Dermis microvascular lymphatic vessel endothelial cell (primary cell): ENCODE measurements at regions not wholly inside any gene's neighbourhood (a gene's known extent, or its start where the extent isn't known, plus 50 kb on each side); places are given as distances from the start of the nearest gene placed in this dataset.
A peak's percentile ranks its signal among the peaks of the same experiment; 100 is the strongest.
"Not testable (repeated sequence)": the region's sequence is repeated elsewhere in the genome, so short reads cannot be mapped to it uniquely, and the experiment has no call there.

Experiments
- DNase-seq, 2 donors: peaks; one replicate each; pipeline versions ENCODE4 v3.0.0 to v3.0.0-alpha.2; 2010; ENCODE audit warnings: low read depth in 2 of 2

GRCh38 chr13:65310663-65311328 is 1919.3 kb downstream of the PCDH9 start:
- no peak for DNase-seq

- no peak for DNase-seq
Measured at GRCh38 chr13:65309906-65310305, 1920.2 kb downstream of the PCDH9 start.

- DNase-seq: not testable (repeated sequence)
Measured at GRCh38 chr13:65308729-65309128, 1921.4 kb downstream of the PCDH9 start.

DNA sequence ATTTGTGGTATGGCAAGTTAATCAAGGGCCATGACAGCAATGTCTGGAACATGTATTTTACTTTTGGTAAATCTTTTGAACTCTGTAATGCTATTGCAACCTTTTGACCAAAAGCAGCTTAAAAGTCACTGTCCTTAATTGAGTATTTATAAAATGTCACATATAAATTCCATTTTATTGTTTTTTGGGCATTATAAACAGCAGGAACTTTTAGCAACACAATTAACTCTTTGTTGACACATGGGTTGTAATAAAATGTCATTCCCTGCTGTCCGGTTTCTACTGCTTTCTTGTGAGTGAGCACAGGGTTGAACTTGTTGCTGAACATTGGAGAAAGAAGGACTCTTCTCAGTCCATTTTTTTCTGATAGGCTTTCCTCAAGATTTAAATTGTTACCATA is 1923.1 kb downstream of the PCDH9 start:
- no peak for DNase-seq

DNA sequence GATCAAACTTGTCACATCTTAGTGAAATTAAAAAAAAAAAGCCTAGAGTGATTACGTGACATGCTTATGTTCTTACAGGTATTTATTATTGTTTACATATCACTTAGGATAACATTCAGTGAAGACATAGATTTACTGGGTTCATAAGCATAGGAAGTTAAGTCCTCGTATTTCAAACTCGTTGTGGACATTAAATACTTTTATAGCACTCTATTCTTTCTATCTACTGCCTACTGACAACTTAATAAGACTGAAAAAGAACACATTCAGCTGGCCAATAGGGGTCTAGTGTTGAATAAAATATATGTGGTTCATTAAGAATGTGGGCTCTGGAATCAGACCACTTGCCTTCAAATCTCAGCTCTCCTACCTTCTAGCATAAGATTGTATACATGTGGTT is 1927.4 kb downstream of the PCDH9 start:
- no peak for DNase-seq

GRCh38 chr13:65301506-65301905 is 1928.6 kb downstream of the PCDH9 start:
- no peak for DNase-seq

- DNase-seq: no peak
Measured at GRCh38 chr13:65300220-65300619, 1929.9 kb downstream of the PCDH9 start.

- no peak for DNase-seq
Measured at GRCh38 chr13:65293530-65294198, 1936.5 kb downstream of the PCDH9 start.

DNA sequence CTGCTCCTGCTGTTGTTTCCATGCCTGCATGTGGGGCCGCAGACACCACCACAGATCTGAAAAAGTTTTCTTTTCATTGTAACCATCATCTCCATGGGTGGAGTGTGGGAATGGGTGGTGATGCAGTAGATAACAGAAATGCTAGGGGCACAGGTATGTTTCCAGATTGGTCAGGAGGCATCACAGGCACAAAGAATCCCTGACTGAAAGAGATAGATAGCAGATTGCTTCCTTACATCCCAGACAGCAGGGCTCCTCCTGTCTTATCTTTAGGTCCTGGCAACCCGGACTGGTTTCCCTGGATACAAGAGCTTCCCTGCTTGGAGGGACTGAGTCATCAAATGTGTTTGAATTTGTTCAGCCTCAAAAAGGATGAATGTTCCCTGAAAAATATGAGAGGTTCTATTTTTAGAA is 1937.6 kb downstream of the PCDH9 start:
- peak in 1 of 2 donors; percentile 24 for DNase-seq

DNA sequence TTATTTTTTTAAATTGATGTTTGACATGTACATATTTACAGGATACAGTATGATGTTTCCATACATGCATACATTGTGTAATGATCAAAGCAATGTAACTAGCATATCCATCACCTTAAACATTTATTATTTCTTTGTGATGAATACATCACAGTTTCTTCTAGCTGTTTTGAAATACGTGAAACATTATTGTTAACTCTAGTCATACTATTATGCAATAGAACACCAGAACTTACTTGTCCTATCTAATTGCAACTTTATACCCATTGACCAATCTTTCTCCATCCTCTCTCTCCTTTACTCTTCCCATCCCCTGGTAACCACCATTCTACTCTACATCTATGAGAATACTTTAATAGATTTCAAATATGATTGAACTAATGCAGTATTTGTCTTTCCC is 1942.7 kb downstream of the PCDH9 start:
- DNase-seq: no peak

DNA sequence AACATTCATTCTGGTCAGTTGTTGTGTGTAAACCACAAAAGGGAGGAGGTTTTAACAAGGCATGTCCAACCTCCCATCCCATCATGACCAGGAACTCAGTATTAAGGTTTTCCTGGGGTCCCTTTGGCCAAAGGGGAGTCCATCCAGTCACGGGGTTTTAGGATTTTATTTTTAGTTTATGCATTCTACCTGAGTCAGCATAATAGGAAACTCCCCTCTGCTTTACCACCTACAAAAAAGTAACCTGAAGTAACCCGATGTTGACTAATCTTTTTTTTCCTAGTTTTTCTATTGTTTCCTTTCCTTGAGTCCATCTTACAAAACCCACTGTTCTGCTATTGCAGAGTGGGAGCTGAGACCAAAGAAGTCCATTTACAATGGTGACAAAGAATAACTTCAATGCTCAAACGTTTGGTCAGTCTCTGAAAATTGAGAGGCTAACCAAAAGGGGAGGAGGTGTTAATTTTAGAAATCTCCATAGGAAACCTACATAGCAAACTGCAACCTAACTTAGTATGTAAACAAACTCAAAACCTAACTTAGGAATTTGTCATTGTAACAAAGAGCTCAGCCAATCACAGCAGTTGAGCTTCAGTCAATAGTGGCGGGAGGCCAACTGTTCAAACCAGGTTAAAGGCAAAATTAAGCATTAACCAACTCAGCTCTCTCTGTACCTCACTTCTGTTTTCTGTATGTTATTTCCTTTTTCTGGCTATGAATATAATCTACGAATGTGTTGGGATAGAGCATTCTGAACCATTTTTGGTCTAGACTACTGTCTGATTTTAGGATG is 1954.1 kb downstream of the PCDH9 start:
- DNase-seq: no peak

DNA sequence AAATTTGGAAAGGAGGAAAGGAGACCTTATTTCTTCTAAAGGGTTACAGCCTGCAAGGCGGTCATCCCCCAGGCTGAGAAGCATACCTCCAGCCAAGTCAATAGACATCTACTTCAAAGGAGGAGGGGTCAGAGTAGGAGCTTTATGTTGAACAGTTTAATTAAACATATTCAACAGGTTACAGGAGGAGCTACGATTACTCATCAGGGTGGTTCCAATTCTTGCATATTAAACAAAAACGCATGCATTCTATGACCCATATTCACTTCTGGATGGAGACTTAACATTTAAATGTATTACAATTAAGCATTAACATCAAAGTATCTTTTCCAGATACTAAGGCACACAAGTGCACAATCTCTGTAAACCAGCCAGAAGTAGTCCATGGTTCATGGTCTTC is 1955.0 kb downstream of the PCDH9 start:
- no peak for DNase-seq

- not testable (repeated sequence) for DNase-seq
Measured at GRCh38 chr13:65273811-65274420, 1956.2 kb downstream of the PCDH9 start.

- no peak for DNase-seq
Measured at GRCh38 chr13:65268009-65268408, 1962.1 kb downstream of the PCDH9 start.

DNA sequence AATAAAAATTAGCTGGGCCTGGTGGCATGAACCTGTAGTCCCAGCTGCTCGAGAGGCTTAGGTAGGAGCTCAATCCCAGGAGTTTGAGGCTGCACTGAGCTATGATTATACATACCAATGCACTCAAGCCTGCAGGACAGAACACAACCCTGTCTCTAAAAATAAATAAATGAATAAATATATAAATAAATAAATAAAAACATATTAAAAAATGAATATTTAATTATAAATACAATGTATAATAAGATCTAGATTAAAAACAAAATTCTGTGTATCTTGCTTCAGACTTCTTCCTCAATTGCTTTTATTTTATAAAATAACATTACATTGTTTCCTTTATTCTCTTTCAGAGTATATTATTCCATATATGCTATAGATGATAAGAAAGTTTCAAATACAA is 1964.1 kb downstream of the PCDH9 start:
- no peak for DNase-seq

DNA sequence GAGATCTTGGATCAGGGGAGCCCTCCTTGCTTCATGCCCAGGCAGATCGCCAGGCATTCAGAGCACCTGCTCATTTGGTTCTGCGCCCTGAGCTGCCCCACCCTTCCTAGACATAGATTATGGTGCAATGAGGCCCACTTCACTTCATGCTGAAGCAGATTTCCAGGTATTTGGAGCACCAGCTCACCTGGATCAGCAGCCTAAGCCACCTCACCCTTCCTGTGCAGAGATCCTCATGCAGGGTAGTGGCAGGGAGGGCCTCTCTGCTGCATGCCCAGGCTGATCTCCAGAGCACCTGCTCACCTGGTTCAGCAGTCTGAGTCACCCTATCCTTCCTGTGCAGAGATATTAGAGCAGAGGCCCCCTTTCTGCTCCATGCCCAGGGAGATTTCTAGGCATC is 1966.1 kb downstream of the PCDH9 start:
- no peak for DNase-seq

DNA sequence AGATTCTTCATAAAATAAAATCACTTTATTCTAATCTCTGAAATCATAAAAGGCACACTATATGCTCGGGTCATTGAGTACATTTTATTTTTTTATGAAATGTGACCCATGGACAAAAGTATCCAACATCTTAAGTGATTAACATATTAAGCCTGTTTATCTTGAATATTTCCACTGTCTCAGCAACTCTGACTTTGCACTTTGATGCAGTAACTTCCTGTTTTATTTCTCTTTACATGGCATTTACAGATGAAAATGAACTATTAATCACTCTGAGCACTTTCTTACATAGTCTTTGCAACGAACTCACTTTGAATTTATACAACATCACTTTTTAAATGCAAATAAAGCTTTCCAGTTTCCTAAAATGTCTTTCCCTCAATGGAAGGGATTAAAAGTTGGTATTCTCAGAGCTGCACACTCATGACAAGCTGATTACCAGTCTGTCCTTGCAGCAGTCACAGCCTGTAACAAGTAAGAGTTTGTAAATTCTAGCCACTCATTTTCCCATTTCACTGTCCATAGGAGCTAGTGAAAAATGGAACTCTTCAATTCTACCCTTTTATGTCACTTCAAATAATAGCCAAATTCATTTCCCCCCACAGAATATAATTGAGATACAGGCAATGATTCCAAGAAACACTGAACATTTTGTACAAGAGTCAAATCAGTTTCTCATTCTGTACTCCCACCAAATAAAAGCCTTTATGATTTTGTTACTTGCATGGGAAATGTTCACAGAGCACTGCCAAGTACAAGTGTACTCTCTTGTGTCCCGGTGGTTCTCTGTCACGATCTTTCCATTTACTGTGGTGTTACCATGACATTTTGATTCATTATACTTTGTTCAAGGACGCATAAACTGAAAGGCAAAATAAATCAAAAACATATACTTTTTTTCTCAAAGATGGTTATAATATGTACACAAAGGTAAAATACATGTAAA is 1968.9 kb downstream of the PCDH9 start:
- peak; percentile 11 to 22 for DNase-seq

DNA sequence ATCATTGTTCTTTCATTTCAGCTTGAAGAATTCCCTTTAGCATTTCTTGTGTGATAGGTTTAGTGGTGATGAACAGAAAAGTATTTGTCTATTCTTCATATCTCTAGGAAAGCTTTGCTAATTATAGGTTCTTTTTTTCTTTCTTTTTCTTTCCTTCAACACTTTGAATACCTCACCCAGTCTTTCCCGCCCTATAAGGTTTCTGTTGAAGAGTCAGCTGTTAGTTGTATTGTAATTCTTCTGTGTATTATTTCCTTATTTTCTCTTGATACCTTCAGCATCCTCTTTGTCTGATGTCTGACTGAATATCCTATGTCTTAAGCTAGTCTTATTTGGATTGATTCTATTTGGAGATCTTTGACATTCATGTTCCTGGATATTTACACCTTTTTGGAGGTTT is 1989.4 kb downstream of the PCDH9 start:
- DNase-seq: no peak

- no peak for DNase-seq
Measured at GRCh38 chr13:65236841-65237418, 1993.2 kb downstream of the PCDH9 start.

DNA sequence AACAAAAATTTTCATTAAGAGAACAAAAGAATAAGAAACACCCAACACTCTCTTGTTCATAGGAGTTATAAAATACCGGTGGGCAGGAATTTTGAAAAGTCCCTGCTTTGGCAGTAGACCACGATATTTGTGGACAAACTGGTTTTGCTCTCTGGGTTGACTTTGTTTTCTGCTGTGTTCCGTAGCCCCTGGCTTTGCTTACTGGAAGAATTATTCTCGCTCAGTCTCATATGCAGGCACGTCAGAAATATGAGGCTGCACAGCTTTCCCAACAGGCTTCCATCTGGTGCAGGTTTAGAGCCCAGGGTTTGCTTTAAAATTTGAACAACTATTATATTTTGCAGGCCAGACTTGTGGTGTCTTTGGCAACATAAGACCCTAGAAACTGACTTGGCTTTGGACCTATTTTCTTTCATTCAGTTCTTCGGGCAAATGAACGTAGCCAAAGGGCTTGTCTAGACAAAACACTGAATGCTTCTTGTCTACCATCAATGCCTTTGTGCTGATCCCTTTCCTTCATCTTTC is 2012.6 kb downstream of the PCDH9 start:
- no peak for DNase-seq
